ENCODE measurements at regions not wholly inside any gene's neighbourhood (a gene's known extent, or its start where the extent isn't known, plus 50 kb on each side); places are given as distances from the start of the nearest gene placed in this dataset.

- TF ChIP-seq FOSL1 (IDR thresholded peaks at IDR 0.05; ENCODE audit: insufficient read depth, low read depth, low read length) (no peak), GTF2F1 (IDR thresholded peaks at IDR 0.05; ENCODE audit: borderline replicate concordance, low read depth, low read length) (no peak), KDM5A (IDR thresholded peaks at IDR 0.05; ENCODE audit: low read length) (no peak), CTCF (IDR thresholded peaks at IDR 0.05; ENCODE audit: control extremely low read depth in 1 of 3, insufficient read depth in 1 of 3, low read depth in 1 of 3, low read length in 3 of 3) (no peak), CEBPB (IDR thresholded peaks at IDR 0.05; ENCODE audit: low read depth, low read length) (no peak)
Observed at GRCh38 chr18:55925772-55926171, 337.8 kb upstream of the TCF4 start.

Data from H1 (cell line).